Mesothelial cell of epicardium (in vitro differentiated cells): ENCODE measurements at regions not wholly inside any gene's neighbourhood (a gene's known extent, or its start where the extent isn't known, plus 50 kb on each side); places are given as distances from the start of the nearest gene placed in this dataset.

Experiments
- DNase-seq, 2 experiments: peaks; one replicate each; pipeline ENCODE4 v3.0.0; 2021; ENCODE audit warnings: low spot score in 2 of 2; ENCODE audit not compliant: unreplicated experiment in 2 of 2
- H3K27ac Mint-ChIP-seq: 2 replicates; pipeline ENCODE4 v1.8.0; 2021; ENCODE audit warnings: mixed read lengths
- H3K27me3 Mint-ChIP-seq: 2 replicates; pipeline ENCODE4 v1.8.0; 2021; ENCODE audit warnings: low read depth, mixed read lengths
- H3K36me3 Mint-ChIP-seq: 2 replicates; pipeline ENCODE4 v1.8.0; 2021; ENCODE audit warnings: mixed read lengths
- H3K4me1 Mint-ChIP-seq: 2 replicates; pipeline ENCODE4 v1.8.0; 2021; ENCODE audit warnings: mixed read lengths
- H3K4me3 Mint-ChIP-seq: 2 replicates; pipeline ENCODE4 v1.8.0; 2021; ENCODE audit warnings: mild to moderate bottlenecking, moderate library complexity, mixed read lengths
- H3K9me3 Mint-ChIP-seq: 2 replicates; pipeline ENCODE4 v1.8.0; 2021; ENCODE audit warnings: mixed read lengths
- CTCF ChIP-seq: fragments of 200-600 bp; sonication (generic); IDR thresholded peaks from one replicate; pipeline ENCODE4 v1.5.0; 2021; ENCODE audit warnings: antibody characterized with exemption; ENCODE audit not compliant: unreplicated experiment

- no peak overlapping the region for H3K4me3 Mint-ChIP-seq
- H3K27me3 Mint-ChIP-seq, result no peaks in the 10 kb centered on the region
- no peak overlapping the region for H3K27ac Mint-ChIP-seq
- DNase-seq, result no peak
- no peak for TF ChIP-seq CTCF
- no peaks in the 10 kb centered on the region for H3K36me3 Mint-ChIP-seq
- no peaks in the 10 kb centered on the region for H3K9me3 Mint-ChIP-seq
- H3K4me1 Mint-ChIP-seq, result peaks cover 8% of the 10 kb centered on the region
These were observed 295.1 kb upstream of the TNP1 start for GRCh38 chr2:217154923-217155322.

GRCh38 chr2:217153510-217153909 lies 293.6 kb upstream of the TNP1 start:
- TF ChIP-seq CTCF, result no peak
- no peaks in the 10 kb centered on the region for H3K27me3 Mint-ChIP-seq
- peaks cover 12% of the 10 kb centered on the region for H3K4me1 Mint-ChIP-seq
- H3K4me3 Mint-ChIP-seq, result no peak overlapping the region
- H3K27ac Mint-ChIP-seq, result no peak overlapping the region
- H3K9me3 Mint-ChIP-seq, result no peaks in the 10 kb centered on the region
- no peaks in the 10 kb centered on the region for H3K36me3 Mint-ChIP-seq
- no peak for DNase-seq

GRCh38 chr2:217152831-217153230 lies 293.0 kb upstream of the TNP1 start:
- Mint-ChIP-seq H3K9me3 (no peaks in the 10 kb centered on the region), H3K4me1 (peaks cover 17% of the 10 kb centered on the region), H3K4me3 (no peak overlapping the region), H3K27ac (no peak overlapping the region), H3K27me3 (no peaks in the 10 kb centered on the region), H3K36me3 (no peaks in the 10 kb centered on the region)
- TF ChIP-seq CTCF, result no peak
- no peak for DNase-seq

DNA sequence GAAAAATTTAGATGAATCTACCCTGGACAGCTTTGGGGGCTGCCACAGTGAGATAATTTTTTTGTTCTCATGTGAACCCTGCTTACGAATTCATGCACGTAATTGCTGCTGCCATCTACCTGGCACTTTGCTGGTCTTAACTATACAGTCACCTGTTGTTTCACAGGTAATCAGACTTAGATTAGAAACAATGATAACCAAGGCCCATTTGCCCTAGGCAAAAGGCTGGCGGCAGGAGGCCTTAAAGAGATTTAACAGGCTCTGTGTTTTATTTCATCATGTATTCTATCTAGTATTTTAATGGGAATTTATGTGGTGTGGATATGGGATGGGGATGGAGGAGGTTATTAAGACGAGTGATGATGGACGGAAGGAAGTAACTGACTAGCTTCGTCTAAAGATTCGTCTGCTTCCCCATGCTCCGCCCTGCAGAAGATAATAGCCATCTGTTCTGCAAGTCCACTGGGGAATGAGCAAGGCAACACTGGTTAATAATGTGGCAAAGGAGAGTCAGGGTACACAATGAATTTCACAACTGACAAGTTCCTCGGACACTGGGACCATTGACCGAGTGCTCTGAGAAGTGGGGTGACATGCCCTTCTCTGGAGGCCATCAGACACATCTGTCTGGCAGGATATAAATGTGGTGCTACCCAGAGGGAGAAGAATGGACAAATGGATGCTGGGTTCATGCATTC lies 291.8 kb upstream of the TNP1 start:
- Mint-ChIP-seq H3K4me1 (peaks cover 24% of the 10 kb centered on the region), H3K9me3 (no peaks in the 10 kb centered on the region), H3K27ac (peak overlapping the region; percentile 32), H3K4me3 (no peak overlapping the region), H3K36me3 (no peaks in the 10 kb centered on the region), H3K27me3 (no peaks in the 10 kb centered on the region)
- TF ChIP-seq CTCF, result no peak
- DNase-seq, result no peak

DNA sequence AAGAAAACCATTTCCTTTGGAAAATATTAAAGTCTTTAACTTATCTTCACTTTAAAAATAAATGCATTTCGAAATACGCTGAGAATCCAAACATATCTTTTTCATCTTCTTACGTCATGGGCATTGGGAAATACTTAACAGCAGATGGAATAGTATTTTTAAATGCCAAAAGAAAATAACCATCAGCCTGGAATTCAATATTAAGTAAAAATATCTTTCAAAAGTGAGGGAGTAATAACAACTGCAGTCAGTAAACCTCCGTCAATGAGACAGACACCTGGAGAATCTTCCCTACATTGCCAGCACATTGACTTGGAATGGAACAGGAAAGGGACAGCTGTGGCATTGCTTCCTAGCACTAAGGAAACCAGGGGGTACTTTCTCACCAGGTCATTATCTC lies 290.4 kb upstream of the TNP1 start:
- no peak for DNase-seq
- H3K4me1 Mint-ChIP-seq, result peaks cover 24% of the 10 kb centered on the region
- H3K27me3 Mint-ChIP-seq, result no peaks in the 10 kb centered on the region
- H3K36me3 Mint-ChIP-seq, result no peaks in the 10 kb centered on the region
- H3K27ac Mint-ChIP-seq, result no peak overlapping the region
- H3K4me3 Mint-ChIP-seq, result no peak overlapping the region
- TF ChIP-seq CTCF, result no peak
- H3K9me3 Mint-ChIP-seq, result no peaks in the 10 kb centered on the region
